HS-5 (cell line): ENCODE measurements at regions not wholly inside any gene's neighbourhood (a gene's known extent, or its start where the extent isn't known, plus 50 kb on each side); places are given as distances from the start of the nearest gene placed in this dataset.
"Not testable (repeated sequence)": the region's sequence is repeated elsewhere in the genome, so short reads cannot be mapped to it uniquely, and the experiment has no call there.

ENCODE experiments used
- DNase-seq: peaks from one replicate; pipeline ENCODE4 v3.0.0-alpha.2; 2012; ENCODE audit warnings: low read depth

DNA sequence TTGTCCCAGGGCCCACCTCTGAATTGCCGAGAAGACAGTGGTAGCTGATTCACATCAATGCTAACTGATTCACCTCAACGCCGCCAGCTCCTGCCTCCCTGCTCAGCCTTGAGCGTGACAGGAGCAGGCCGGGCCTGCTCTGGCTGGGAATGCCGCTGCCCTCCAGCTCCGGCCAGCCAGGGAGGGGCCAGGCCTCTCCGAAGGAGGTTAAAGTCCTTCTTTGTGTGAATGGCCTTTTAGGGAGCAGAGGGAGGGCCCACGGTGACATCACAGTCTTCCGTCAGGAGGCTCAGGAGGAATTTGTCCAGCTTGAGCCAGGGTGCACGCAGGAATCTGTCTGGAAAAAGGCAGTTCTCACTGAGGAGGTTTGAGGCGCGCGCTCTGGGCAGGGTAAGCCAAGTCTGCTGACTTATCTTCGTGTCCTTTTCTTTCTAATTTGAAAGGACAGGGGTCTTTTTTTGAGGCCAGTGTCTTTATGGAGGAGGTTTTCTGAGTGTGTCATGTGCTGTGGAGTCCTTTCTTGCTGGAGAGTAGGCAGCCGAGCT lies 82.7 kb downstream of the C9orf152 start:
- DNase-seq: no peak

GRCh38 chr9:110125763-110126351 lies 82.1 kb downstream of the C9orf152 start:
- DNase-seq: no peak

DNA sequence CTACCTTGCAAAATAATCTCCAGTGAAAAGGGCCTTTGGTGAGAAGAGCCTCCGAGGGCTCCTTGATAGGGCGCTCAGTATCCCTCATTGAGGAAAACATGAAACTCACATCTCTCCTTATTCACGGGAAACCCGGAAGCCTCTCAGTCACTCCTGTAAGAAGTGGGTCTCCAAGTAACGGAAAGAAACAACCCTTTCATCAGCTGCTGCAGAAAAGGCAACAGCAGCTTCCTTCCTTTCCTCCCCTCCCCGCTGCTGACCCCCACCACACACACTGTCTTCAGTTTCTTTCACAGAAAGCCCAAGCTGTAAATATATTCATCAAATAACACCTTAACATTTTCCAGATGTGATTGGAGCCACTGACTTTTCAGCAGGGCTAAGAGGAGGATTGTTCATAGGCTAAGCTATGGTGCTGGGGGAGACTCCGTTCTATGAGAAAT lies 81.4 kb downstream of the C9orf152 start:
- DNase-seq: no peak

DNA sequence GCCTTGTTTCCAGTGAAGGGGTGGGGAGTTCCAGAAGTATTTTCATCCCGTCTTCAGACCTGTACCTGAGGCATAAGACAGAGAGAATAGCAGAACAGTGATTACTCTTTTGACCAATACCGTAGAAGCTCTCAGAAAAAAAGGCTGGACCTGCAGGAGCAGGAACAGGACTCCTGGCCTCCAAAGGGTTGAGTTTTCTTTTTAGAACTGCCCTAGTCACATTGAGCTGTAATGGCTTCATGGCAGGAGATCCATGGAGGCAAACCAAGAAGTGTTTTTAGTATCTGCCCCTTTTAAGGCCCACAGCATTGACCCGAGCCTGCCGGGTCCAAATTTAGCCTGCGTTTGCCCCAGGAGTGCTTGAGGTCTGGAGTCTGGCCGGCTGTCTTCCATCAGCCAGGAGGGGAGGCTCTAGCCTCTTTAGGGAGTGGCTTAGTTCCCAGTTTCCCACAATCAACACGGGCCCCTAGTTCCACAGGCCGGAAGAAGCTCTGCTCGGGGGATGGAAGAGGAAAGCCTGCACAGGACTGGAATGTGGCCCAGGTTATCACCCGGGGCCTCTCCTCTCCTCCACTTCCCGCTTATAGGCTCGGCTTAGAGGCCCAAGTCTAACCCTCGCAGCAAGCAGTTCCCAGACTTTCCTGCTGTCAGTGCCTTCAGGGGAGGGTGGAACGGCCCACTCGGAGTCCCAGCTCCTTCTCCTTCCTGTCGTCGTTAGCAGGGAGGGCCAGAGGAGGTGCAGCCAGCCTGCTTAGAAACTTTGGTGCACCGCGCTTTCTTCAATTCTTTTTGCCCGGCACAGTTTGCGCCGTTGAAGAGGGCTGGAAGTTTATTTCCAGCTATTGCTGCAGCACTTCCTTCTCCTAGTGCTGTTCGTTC lies 80.7 kb downstream of the C9orf152 start:
- no peak for DNase-seq

GRCh38 chr9:110128664-110129329 lies 79.2 kb downstream of the C9orf152 start:
- DNase-seq: no peak

- no peak for DNase-seq
Measured at GRCh38 chr9:110129425-110129824, 78.5 kb downstream of the C9orf152 start.

DNA sequence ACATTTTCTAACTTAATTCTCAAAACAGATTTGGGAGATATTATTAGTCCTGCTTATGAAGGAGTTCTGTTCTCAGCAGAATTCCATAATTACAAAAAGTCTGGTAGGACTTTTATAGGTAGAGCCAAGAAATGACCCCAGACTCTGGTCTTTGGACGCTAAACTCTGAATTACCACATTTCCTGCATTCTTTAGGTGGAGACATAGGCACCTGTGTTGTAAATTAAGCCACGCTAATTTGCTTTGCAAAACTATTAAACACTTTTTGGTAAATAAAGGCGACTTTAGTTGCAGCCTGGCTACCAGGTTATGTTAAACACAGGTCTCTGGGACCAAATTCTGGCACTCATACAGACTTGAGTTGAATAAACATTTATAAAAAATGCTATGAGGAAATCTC lies 77.7 kb downstream of the C9orf152 start:
- DNase-seq: no peak

DNA sequence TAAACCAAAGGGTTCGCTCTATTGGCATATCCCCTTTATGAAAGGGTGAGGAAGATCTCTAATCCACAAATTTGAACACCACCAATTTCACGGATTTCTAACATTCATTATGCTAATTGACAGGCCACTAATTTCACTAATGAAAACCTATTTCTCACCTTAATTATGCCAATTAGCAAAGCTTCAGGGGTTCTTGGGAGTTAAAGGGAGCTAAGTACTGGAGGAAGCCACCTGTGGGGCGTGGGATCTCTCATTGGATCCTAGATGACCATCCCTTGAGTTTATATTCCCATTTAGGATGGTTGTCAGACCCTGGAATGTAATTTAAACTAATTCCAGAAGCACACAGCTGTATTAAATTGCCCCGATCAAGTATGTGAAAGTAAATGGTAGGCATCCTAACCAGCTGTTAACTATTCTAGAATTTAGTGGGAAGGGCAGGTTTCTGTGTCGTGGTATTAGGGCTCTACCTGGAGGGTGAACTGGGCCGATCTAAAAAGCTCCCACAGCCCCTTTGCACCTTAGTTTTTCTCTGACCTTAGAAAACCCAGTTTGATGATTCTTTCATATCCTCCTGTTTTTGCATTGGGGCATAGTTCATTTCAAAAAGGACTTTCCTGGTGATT lies 77.1 kb downstream of the C9orf152 start:
- no peak for DNase-seq

DNA sequence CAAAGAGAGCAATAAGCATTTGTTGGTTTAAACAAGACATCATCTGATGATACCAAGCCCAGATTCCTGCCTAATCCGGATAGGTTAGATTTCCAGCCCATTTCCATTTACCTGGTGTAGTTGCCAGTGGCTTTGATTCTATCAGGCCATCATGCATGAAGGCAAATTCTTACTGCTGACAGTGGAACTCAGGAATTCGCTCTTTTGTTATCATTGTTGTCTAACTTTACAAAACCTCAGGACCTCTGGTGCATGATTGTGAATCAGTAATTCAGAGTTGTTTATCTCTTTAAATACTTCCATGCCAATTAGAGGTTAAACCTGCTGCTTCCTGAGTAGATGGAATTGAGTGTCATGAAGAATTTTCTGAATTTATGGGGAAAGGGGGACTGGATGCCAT lies 76.5 kb downstream of the C9orf152 start:
- no peak for DNase-seq

DNA sequence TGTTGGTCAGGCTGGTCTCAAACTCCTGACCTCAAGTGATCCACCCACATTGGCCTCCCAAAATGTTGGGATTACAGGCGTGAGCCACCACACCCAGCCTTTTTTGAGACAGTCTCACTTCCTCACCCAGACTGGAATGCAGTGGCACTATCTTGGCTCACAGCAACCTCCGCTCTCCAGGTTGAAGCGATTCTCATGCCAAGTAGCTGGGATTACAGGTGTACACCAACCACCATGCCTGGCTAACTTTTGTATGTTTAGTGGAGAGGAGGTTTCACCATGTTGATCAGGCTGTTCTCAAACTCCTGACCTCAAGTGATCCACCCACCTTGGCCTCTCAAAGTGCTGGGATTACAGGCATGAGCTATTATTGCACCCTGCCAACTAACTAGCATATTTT lies 75.4 kb downstream of the C9orf152 start:
- DNase-seq: not testable (repeated sequence)

- DNase-seq: no peak
Measured at GRCh38 chr9:110133059-110133458, 74.9 kb downstream of the C9orf152 start.

DNA sequence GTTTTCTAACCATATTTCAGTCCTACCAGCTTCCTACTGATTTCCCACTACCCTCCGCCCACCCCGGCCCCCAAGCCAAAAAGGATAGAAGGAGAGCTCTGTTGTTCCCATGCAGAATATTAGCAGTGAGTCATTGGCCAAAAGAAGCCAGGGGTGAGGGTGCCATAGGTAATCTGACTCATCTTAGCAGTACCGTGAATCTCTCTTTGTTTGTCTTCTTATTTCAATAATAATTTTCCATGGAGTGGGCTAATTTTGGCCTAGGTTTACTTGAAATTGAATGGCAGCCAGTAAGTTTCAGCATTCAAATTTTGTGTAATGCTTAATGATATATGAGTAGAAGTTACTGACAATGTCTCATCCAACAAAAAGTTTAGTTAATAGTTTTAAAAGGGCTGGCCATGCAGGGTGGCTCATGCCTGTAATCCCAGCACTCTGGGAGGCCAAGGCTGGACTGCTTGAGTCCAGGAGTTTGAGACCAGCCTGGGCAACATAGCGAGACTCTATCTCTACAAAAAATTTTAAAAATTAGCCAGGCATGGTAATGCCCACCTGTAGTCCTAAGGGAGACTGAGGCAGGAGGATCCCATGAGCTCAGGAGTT lies 74.2 kb downstream of the C9orf152 start:
- no peak for DNase-seq

DNA sequence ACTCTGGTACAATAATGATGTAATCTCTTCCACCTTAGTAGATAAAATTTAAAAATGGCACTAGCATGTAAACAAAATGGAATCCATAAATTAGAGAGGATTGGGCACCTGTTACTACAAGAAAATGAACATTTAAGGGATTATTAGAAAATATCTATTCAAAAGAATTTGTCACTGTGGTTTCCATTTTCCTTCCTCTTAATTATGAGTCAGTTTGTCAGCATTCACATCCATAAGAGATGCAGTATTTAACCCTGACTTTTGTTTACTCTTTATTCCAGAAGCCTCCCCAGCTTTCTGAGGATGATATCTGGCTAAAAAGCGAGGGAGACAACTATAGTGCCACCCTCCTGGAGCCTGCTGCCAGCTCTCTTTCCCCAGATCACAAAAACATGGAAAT lies 72.1 kb downstream of the C9orf152 start:
- DNase-seq: no peak

DNA sequence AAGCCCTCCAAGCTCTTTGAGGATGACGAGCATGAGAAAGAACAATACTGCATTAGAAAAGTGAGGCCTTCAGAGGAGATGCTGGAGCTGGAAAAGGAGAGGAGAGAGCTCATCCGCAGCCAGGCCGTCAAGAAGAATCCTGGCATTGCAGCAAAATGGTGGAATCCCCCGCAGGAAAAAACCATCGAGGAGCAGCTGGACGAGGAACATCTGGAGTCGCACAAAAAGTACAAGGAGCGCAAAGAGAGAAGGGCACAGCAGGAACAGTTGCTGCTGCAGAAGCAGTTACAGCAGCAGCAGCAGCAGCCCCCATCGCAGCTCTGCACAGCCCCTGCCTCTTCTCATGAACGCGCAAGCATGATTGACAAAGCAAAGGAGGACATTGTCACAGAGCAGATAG lies 71.2 kb downstream of the C9orf152 start:
- no peak for DNase-seq

- DNase-seq: no peak
Measured at GRCh38 chr9:110140276-110140675, 67.7 kb downstream of the C9orf152 start.

GRCh38 chr9:110141227-110141793 lies 66.6 kb downstream of the C9orf152 start:
- peak; percentile 97 for DNase-seq

GRCh38 chr9:110142253-110142652 lies 65.7 kb downstream of the C9orf152 start:
- no peak for DNase-seq

GRCh38 chr9:110142868-110143481 lies 65.0 kb downstream of the C9orf152 start:
- no peak for DNase-seq

DNA sequence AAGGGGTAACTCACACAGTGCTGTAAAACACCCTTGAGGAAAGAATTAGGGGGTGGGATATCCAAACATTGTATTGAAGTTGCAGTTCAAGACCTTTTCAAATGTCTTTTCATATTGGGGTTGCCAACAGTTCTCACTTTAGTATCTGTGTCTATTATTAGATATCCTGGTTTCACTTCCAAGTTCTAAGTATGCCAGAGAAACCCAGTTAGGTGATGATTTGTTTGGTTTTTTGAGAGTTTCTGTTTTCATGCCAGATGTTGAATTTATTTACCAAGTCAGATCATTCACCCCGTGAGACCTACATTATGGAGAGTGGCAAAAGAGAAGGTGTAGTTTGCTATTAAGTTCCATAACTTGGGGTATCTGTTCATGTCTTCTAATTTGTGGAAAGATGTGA lies 64.5 kb downstream of the C9orf152 start:
- no peak for DNase-seq

GRCh38 chr9:110143950-110144545 lies 63.9 kb downstream of the C9orf152 start:
- no peak for DNase-seq

- DNase-seq: peak; percentile 44
Measured at GRCh38 chr9:110146373-110146772, 61.6 kb downstream of the C9orf152 start.
